IMR-90 (cell line): ENCODE measurements at regions not wholly inside any gene's neighbourhood (a gene's known extent, or its start where the extent isn't known, plus 50 kb on each side); places are given as distances from the start of the nearest gene placed in this dataset.

Experiments used
- ATAC-seq: fragments of 200-7000 bp; cut with Tn5 transposase; 2 replicates; pipeline ENCODE4 v1.9.1; 2020; ENCODE audit warnings: low read depth, mild to moderate bottlenecking, moderate library complexity
- BruUV-seq: library from RNA; stranded (reverse); fragments of 400-500 nt; replicated peaks from 2 replicates; lab custom pipeline; 2021; lab: Mats Ljungman, UMichigan
- CTCF ChIA-PET: fragments of 300-600 bp; formaldehyde crosslinking; extraction: SDS; loops from one replicate; lab custom pipeline; 2021; ENCODE audit warnings: antibody characterized with exemption; lab: Yijun Ruan, JAX
- POLR2A ChIA-PET: fragments of 300-600 bp; sonication (Branson Sonifier 250); formaldehyde crosslinking; loops from one replicate; lab custom pipeline; 2022; ENCODE audit warnings: antibody characterized with exemption; ENCODE audit not compliant: unreplicated experiment; lab: Charles Lee
- DNase-seq: peaks from one replicate; pipeline ENCODE4 v3.0.0; 2013
- H2AFZ ChIP-seq: replicated peaks from 2 replicates; pipeline ENCODE3; 2013; ENCODE audit warnings: low read length, mild to moderate bottlenecking; ENCODE audit not compliant: poor library complexity
- H2AK5ac ChIP-seq: 2 replicates; pipeline ENCODE4 v1.6.1; 2013; ENCODE audit warnings: low read depth, low read length, inconsistent platforms
- H2AK9ac ChIP-seq: replicated peaks from 2 replicates; pipeline ENCODE3; 2013; ENCODE audit warnings: mild to moderate bottlenecking, low read depth, low read length, moderate library complexity; ENCODE audit not compliant: poor library complexity
- H2BK120ac ChIP-seq: 2 replicates; pipeline ENCODE4 v1.6.1; 2013; ENCODE audit warnings: low read depth, low read length, inconsistent platforms
- H2BK15ac ChIP-seq: 3 replicates; pipeline ENCODE4 v1.6.1; 2013; ENCODE audit warnings: low read depth, low read length, inconsistent platforms
- H2BK20ac ChIP-seq: 2 replicates; pipeline ENCODE4 v1.6.1; 2013; ENCODE audit warnings: low read depth, mild to moderate bottlenecking, inconsistent platforms, low read length, moderate library complexity
- H2BK5ac ChIP-seq: 2 replicates; pipeline ENCODE4 v1.6.1; 2013; ENCODE audit warnings: mild to moderate bottlenecking, low read depth, low read length, inconsistent platforms; ENCODE audit not compliant: poor library complexity, severe bottlenecking
- H3K14ac ChIP-seq: replicated peaks from 2 replicates; pipeline ENCODE4 v1.6.1; 2013; ENCODE audit warnings: low read depth, low read length, inconsistent platforms
- H3K18ac ChIP-seq: 2 replicates; pipeline ENCODE4 v1.6.1; 2013; ENCODE audit warnings: low read depth, low read length, control low read depth
- H3K23ac ChIP-seq: 2 replicates; pipeline ENCODE4 v1.6.1; 2013; ENCODE audit warnings: low read depth, low read length, inconsistent platforms
- H3K27ac ChIP-seq: 2 replicates; pipeline ENCODE4 v1.5.1; 2013; ENCODE audit warnings: mild to moderate bottlenecking, control low read depth, low read length; ENCODE audit not compliant: insufficient read depth
- H3K27me3 ChIP-seq: 2 replicates; pipeline ENCODE4 v1.6.1; 2013; ENCODE audit warnings: low read length; ENCODE audit not compliant: control insufficient read depth, insufficient read depth
- H3K36me3 ChIP-seq: 2 replicates; pipeline ENCODE4 v1.6.1; 2013; ENCODE audit warnings: low read length, mixed read lengths; ENCODE audit not compliant: control insufficient read depth, insufficient read depth
- H3K4ac ChIP-seq: 2 replicates; pipeline ENCODE4 v1.6.1; 2013; ENCODE audit warnings: low read depth, low read length, inconsistent platforms
- H3K4me1 ChIP-seq: 2 replicates; pipeline ENCODE4 v1.6.1; 2013; ENCODE audit warnings: low read length, mixed read lengths; ENCODE audit not compliant: control insufficient read depth, insufficient read depth
- H3K4me2 ChIP-seq: 2 replicates; pipeline ENCODE4 v1.6.1; 2013; ENCODE audit warnings: low read depth, mild to moderate bottlenecking, control low read depth, low read length, moderate library complexity
- H3K4me3 ChIP-seq: 2 replicates; pipeline ENCODE4 v1.5.1; 2013; ENCODE audit warnings: low read depth, mild to moderate bottlenecking, control low read depth, low read length, moderate library complexity; ENCODE audit not compliant: insufficient read depth
- H3K56ac ChIP-seq: 2 replicates; pipeline ENCODE4 v1.6.1; 2013; ENCODE audit warnings: low read length, inconsistent platforms; ENCODE audit not compliant: insufficient read depth; ENCODE audit errors: extremely low read depth
- H3K79me1 ChIP-seq, 2 experiments: 2 replicates each; pipeline ENCODE4 v1.6.1; 2013; ENCODE audit warnings: low read length in 2 of 2, inconsistent platforms in 1 of 2, low read depth in 1 of 2
- H3K9ac ChIP-seq: 2 replicates; pipeline ENCODE4 v1.6.1; 2013; ENCODE audit warnings: low read depth, low read length, control low read depth
- H3K9me1 ChIP-seq: 2 replicates; pipeline ENCODE4 v1.6.1; 2013; ENCODE audit warnings: low read length, inconsistent platforms; ENCODE audit not compliant: insufficient read depth
- H3K9me3 ChIP-seq: 2 replicates; pipeline ENCODE4 v1.6.1; 2013; ENCODE audit warnings: low read length; ENCODE audit not compliant: control insufficient read depth, insufficient read depth
- H4K20me1 ChIP-seq: 2 replicates; pipeline ENCODE4 v1.6.1; 2013; ENCODE audit warnings: low read length, inconsistent platforms; ENCODE audit not compliant: insufficient read depth
- H4K5ac ChIP-seq: 2 replicates; pipeline ENCODE4 v1.6.1; 2013; ENCODE audit warnings: mild to moderate bottlenecking, low read depth, low read length, control low read depth
- H4K8ac ChIP-seq, 2 experiments: 2 replicates each; pipeline ENCODE4 v1.6.1; 2013; ENCODE audit warnings: low read depth in 2 of 2, low read length in 2 of 2, control low read depth in 1 of 2, inconsistent platforms in 1 of 2
- H4K91ac ChIP-seq: 2 replicates; pipeline ENCODE4 v1.6.1; 2013; ENCODE audit warnings: low read depth, low read length, inconsistent platforms; ENCODE audit not compliant: insufficient read depth
- BHLHE40 ChIP-seq: fragments of 150-350 bp; IDR thresholded peaks from 2 replicates; pipeline ENCODE4 v1.6.1; 2016; ENCODE audit warnings: mild to moderate bottlenecking, low read depth, low read length
- CEBPB ChIP-seq: IDR thresholded peaks from 2 replicates; pipeline ENCODE4 v1.6.1; 2012; ENCODE audit warnings: low read depth, low read length, improper control_type of control experiment
- CTCF ChIP-seq: conservative IDR thresholded peaks from 2 replicates; pipeline ENCODE4 v1.5.1; 2012; ENCODE audit warnings: mild to moderate bottlenecking, low read depth, low read length, improper control_type of control experiment
- FOS ChIP-seq: fragments of 150-350 bp; IDR thresholded peaks from 2 replicates; pipeline ENCODE4 v1.6.1; 2016; ENCODE audit warnings: low read depth, low read length
- RAD21 ChIP-seq: IDR thresholded peaks from 2 replicates; pipeline ENCODE4 v1.6.1; 2012; ENCODE audit warnings: low read length, improper control_type of control experiment
- RCOR1 ChIP-seq: IDR thresholded peaks from 2 replicates; pipeline ENCODE4 v1.6.1; 2012; ENCODE audit warnings: mild to moderate bottlenecking, low read length, improper control_type of control experiment; ENCODE audit not compliant: insufficient replicate concordance
- SMC3 ChIP-seq: fragments of 150-350 bp; IDR thresholded peaks from 2 replicates; pipeline ENCODE4 v1.6.1; 2016; ENCODE audit warnings: low read depth, mild to moderate bottlenecking, antibody characterized with exemption, low read length, moderate library complexity
- USF2 ChIP-seq: fragments of 150-350 bp; IDR thresholded peaks from 2 replicates; pipeline ENCODE4 v1.6.1; 2017; ENCODE audit warnings: mild to moderate bottlenecking, antibody characterized with exemption, low read length, low read depth
- WGBS, 2 experiments: methylation state at CpG; one replicate each; pipeline versions ENCODE4 v1.1.5 to v1.1.7; 2013; ENCODE audit warnings: missing lambda C conversion rate in 2 of 2; ENCODE audit not compliant: insufficient read length in 1 of 2; ENCODE audit errors: extremely low coverage in 2 of 2; 5-methylcytosine and 5-hydroxymethylcytosine counted together
- dilution Hi-C: fragments of 300-500 bp; cut with HindIII; formaldehyde crosslinking; loops from one replicate; pipeline ENCODE4 v1.14.3; 2018; ENCODE audit warnings: low sequenced_read_pairs; ENCODE audit not compliant: unreplicated experiment
- in situ Hi-C: fragments of 300-500 bp; cut with MboI; formaldehyde crosslinking; loops from 3 replicates; pipeline ENCODE4 v1.14.3; 2019; ENCODE audit warnings: low sequenced_read_pairs, inconsistent platforms, mixed read lengths
- intact Hi-C: fragments of 100-400 bp; cut with micrococcal nuclease; formaldehyde crosslinking; loops from 2 replicates; pipeline ENCODE4 v1.10.0; 2022

- DNase-seq (peak; percentile 79), ATAC-seq (peak; percentile 97)
- Histone ChIP-seq H2AK5ac (no peak overlapping the region), H3K27ac (no peak overlapping the region), H3K4ac (no peak overlapping the region), H3K9me3 (no peaks in the 10 kb centered on the region), H3K9ac (no peak overlapping the region), H3K4me1 (0 out of 2 replicates have a peak, but pooled peaks cover 1% of the 10 kb centered on the region), H3K56ac (no peak overlapping the region), H3K4me3 (no peak overlapping the region), H3K14ac (no peak overlapping the region; the same call in 1 of the 2 replicates), H3K4me2 (no peak overlapping the region), H3K9me1 (0 out of 2 replicates have a peak, but pooled peaks cover 2% of the 10 kb centered on the region), H3K79me1 (no peaks in the 10 kb centered on the region), H2AFZ (peak overlapping the region; percentile 71), H2BK20ac (no peak overlapping the region), H4K8ac (no peak overlapping the region), H3K18ac (no peak overlapping the region), H3K23ac (no peak overlapping the region), H4K91ac (no peak overlapping the region), H4K5ac (no peak overlapping the region), H3K36me3 (no peaks in the 10 kb centered on the region), H2BK120ac (no peak overlapping the region), H3K27me3 (no peaks in the 10 kb centered on the region), H2BK15ac (no peak overlapping the region), H2AK9ac (no peak overlapping the region), H2BK5ac (peak overlapping the region; percentile 51), H4K20me1 (no peaks in the 10 kb centered on the region)
- intact Hi-C loops: no loop called here
- ChIA-PET CTCF (interaction anchor here (0.6 kb wide), 1 partner anchor 49 kb away, joined by 3 read pairs; no protein-coding TSS in a partner anchor), POLR2A (no interaction called here)
- in situ Hi-C loops: no loop called here
- WGBS, 2 experiments: no CpG with 5 or more reads among the region's 1 CpG
- TF ChIP-seq RCOR1 (no peak), CEBPB (peak; percentile 57; the same call in 1 of the 2 replicates), SMC3 (no peak), FOS (no peak), RAD21 (peak; percentile 27; the same call in 1 of the 2 replicates), BHLHE40 (no peak; the same call in 1 of the 2 replicates), USF2 (no peak), CTCF (0 out of 2 replicates have a peak, but pooled peaks have one; percentile 11)
- no TSS peak for BruUV-seq
- dilution Hi-C loops: no loop called here
These were observed 134.8 kb upstream of the DOCK10 start for GRCh38 chr2:225177098-225177497.
